DOHH2 (cell line): ENCODE measurements at regions not wholly inside any gene's neighbourhood (a gene's known extent, or its start where the extent isn't known, plus 50 kb on each side); places are given as distances from the start of the nearest gene placed in this dataset.

Experiments used
- EZH2phosphoT487 ChIP-seq: fragments of 200-600 bp; sonication (generic); IDR thresholded peaks from 2 replicates; pipeline ENCODE4 v1.6.1; 2017; ENCODE audit warnings: borderline replicate concordance, mild to moderate bottlenecking, antibody characterized with exemption, low read length, moderate library complexity, mixed read lengths
- TF ChIP-seq, protein P1 (sequence below): fragments of 200-600 bp; sonication (generic); IDR thresholded peaks from one replicate; pipeline ENCODE4 v1.5.1; 2014; ENCODE audit warnings: antibody characterized with exemption, mild to moderate bottlenecking, low read depth, low read length; ENCODE audit not compliant: poor library complexity, severe bottlenecking

- TF ChIP-seq, protein P1, sequence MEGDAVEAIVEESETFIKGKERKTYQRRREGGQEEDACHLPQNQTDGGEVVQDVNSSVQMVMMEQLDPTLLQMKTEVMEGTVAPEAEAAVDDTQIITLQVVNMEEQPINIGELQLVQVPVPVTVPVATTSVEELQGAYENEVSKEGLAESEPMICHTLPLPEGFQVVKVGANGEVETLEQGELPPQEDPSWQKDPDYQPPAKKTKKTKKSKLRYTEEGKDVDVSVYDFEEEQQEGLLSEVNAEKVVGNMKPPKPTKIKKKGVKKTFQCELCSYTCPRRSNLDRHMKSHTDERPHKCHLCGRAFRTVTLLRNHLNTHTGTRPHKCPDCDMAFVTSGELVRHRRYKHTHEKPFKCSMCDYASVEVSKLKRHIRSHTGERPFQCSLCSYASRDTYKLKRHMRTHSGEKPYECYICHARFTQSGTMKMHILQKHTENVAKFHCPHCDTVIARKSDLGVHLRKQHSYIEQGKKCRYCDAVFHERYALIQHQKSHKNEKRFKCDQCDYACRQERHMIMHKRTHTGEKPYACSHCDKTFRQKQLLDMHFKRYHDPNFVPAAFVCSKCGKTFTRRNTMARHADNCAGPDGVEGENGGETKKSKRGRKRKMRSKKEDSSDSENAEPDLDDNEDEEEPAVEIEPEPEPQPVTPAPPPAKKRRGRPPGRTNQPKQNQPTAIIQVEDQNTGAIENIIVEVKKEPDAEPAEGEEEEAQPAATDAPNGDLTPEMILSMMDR, result no peak
- TF ChIP-seq EZH2phosphoT487, result no peak
These were observed 311.9 kb upstream of the EPHA7 start for GRCh38 chr6:93731306-93731705.
